ENCODE measurements at regions not wholly inside any gene's neighbourhood (a gene's known extent, or its start where the extent isn't known, plus 50 kb on each side); places are given as distances from the start of the nearest gene placed in this dataset.
A peak's percentile ranks its signal among the peaks of the same experiment; 100 is the strongest.

GRCh38 chr5:110341836-110342235 lies 384.6 kb downstream of the TMEM232 start:
- DNase-seq (no peak), ATAC-seq (no peak)
- Histone ChIP-seq H3K27ac (no peak overlapping the region), H3K27me3 (no peaks in the 10 kb centered on the region), H3K4me1 (no peaks in the 10 kb centered on the region), H3K36me3 (no peaks in the 10 kb centered on the region), H3K4me3 (no peak overlapping the region), H3K9me3 (no peaks in the 10 kb centered on the region)
- no peak for TF ChIP-seq CTCF (IDR thresholded peaks at IDR 0.05)
- intact Hi-C loops (cut with DNase I), result no loop called here

- H3K4me1 ChIP-seq, result no peaks in the 10 kb centered on the region
- ATAC-seq (peak; percentile 49), DNase-seq (no peak)
- TF ChIP-seq CTCF (IDR thresholded peaks at IDR 0.05), result no peak
- no peaks in the 10 kb centered on the region for H3K36me3 ChIP-seq
- no peak overlapping the region for H3K27ac ChIP-seq
- H3K4me3 ChIP-seq, result no peak overlapping the region
- no peaks in the 10 kb centered on the region for H3K27me3 ChIP-seq
- intact Hi-C loops (cut with DNase I), result no loop called here
- no peaks in the 10 kb centered on the region for H3K9me3 ChIP-seq
Observed at GRCh38 chr5:110342683-110343082, 383.8 kb downstream of the TMEM232 start.

- no peaks in the 10 kb centered on the region for H3K4me1 ChIP-seq
- H3K27ac ChIP-seq, result no peak overlapping the region
- intact Hi-C loops (cut with DNase I), result no loop called here
- DNase-seq (no peak), ATAC-seq (no peak)
- no peak for TF ChIP-seq CTCF (IDR thresholded peaks at IDR 0.05)
- H3K4me3 ChIP-seq, result no peak overlapping the region
- H3K36me3 ChIP-seq, result no peaks in the 10 kb centered on the region
- H3K27me3 ChIP-seq, result no peaks in the 10 kb centered on the region
- no peaks in the 10 kb centered on the region for H3K9me3 ChIP-seq
Observed at GRCh38 chr5:110343616-110344015, 382.9 kb downstream of the TMEM232 start.

GRCh38 chr5:110345623-110346022 lies 380.8 kb downstream of the TMEM232 start:
- intact Hi-C loops (cut with DNase I), result no loop called here
- no peaks in the 10 kb centered on the region for H3K9me3 ChIP-seq
- H3K27ac ChIP-seq, result no peak overlapping the region
- no peak for TF ChIP-seq CTCF (IDR thresholded peaks at IDR 0.05)
- no peak overlapping the region for H3K4me3 ChIP-seq
- no peak for DNase-seq
- H3K27me3 ChIP-seq, result no peaks in the 10 kb centered on the region
- no peak for ATAC-seq
- H3K4me1 ChIP-seq, result no peaks in the 10 kb centered on the region
- H3K36me3 ChIP-seq, result no peaks in the 10 kb centered on the region

- Histone ChIP-seq H3K27ac (no peak overlapping the region), H3K4me3 (no peak overlapping the region), H3K9me3 (no peaks in the 10 kb centered on the region), H3K4me1 (no peaks in the 10 kb centered on the region), H3K27me3 (no peaks in the 10 kb centered on the region), H3K36me3 (no peaks in the 10 kb centered on the region)
- intact Hi-C loops (cut with DNase I), result no loop called here
- ATAC-seq (no peak), DNase-seq (no peak)
- no peak for TF ChIP-seq CTCF (IDR thresholded peaks at IDR 0.05)
Observed at GRCh38 chr5:110346893-110347358, 379.5 kb downstream of the TMEM232 start.

GRCh38 chr5:110347781-110348180 lies 378.7 kb downstream of the TMEM232 start:
- Histone ChIP-seq H3K4me3 (no peak overlapping the region), H3K27ac (no peak overlapping the region), H3K27me3 (no peaks in the 10 kb centered on the region), H3K9me3 (no peaks in the 10 kb centered on the region), H3K36me3 (no peaks in the 10 kb centered on the region), H3K4me1 (no peaks in the 10 kb centered on the region)
- ATAC-seq (no peak), DNase-seq (no peak)
- TF ChIP-seq CTCF (IDR thresholded peaks at IDR 0.05), result no peak
- intact Hi-C loops (cut with DNase I), result no loop called here
